Stimulated activated CD4-positive, alpha-beta T cell treated with anti-CD3 and anti-CD28 coated beads, Interleukin-2, amount 100 ng/mL, for 4 hours (primary cell): ENCODE measurements at regions not wholly inside any gene's neighbourhood (a gene's known extent, or its start where the extent isn't known, plus 50 kb on each side); places are given as distances from the start of the nearest gene placed in this dataset.
"Not testable (repeated sequence)": the region's sequence is repeated elsewhere in the genome, so short reads cannot be mapped to it uniquely, and the experiment has no call there.

ENCODE experiments used
- DNase-seq: peaks from one replicate; pipeline ENCODE4 v3.0.0-alpha.2; 2020; ENCODE audit warnings: low read depth

- DNase-seq = no peak
Observed at GRCh38 chr14:97074456-97074855, 277.3 kb downstream of the VRK1 start.

- DNase-seq = no peak
Observed at GRCh38 chr14:97074856-97075255, 277.7 kb downstream of the VRK1 start.

- no peak for DNase-seq
Observed at GRCh38 chr14:97077253-97077653, 280.1 kb downstream of the VRK1 start.

GRCh38 chr14:97077687-97078086, 280.5 kb downstream of the VRK1 start:
- DNase-seq = no peak

- DNase-seq = no peak
Observed at GRCh38 chr14:97080991-97081390, 283.8 kb downstream of the VRK1 start.

- DNase-seq = no peak
Observed at GRCh38 chr14:97095269-97095668, 298.1 kb downstream of the VRK1 start.

GRCh38 chr14:97097296-97097695, 300.1 kb downstream of the VRK1 start:
- DNase-seq = no peak

- DNase-seq = no peak
Observed at GRCh38 chr14:97100306-97100705, 303.1 kb downstream of the VRK1 start.

- DNase-seq = no peak
Observed at GRCh38 chr14:97101561-97101960, 304.4 kb downstream of the VRK1 start.

GRCh38 chr14:97104029-97104428, 306.8 kb downstream of the VRK1 start:
- DNase-seq = no peak

GRCh38 chr14:97106166-97106565, 309.0 kb downstream of the VRK1 start:
- DNase-seq = no peak

- no peak for DNase-seq
Observed at GRCh38 chr14:97106609-97107008, 309.4 kb downstream of the VRK1 start.

- no peak for DNase-seq
Observed at GRCh38 chr14:97107080-97107479, 309.9 kb downstream of the VRK1 start.

- no peak for DNase-seq
Observed at GRCh38 chr14:97107760-97108159, 310.6 kb downstream of the VRK1 start.

- no peak for DNase-seq
Observed at GRCh38 chr14:97109234-97109633, 312.1 kb downstream of the VRK1 start.

GRCh38 chr14:97113339-97113738, 316.2 kb downstream of the VRK1 start:
- no peak for DNase-seq

- no peak for DNase-seq
Observed at GRCh38 chr14:97116546-97116945, 319.4 kb downstream of the VRK1 start.

- DNase-seq = no peak
Observed at GRCh38 chr14:97117693-97118092, 320.5 kb downstream of the VRK1 start.

- no peak for DNase-seq
Observed at GRCh38 chr14:97120204-97120603, 323.0 kb downstream of the VRK1 start.

GRCh38 chr14:97120611-97121031, 323.4 kb downstream of the VRK1 start:
- peak; percentile 42 for DNase-seq

- DNase-seq = no peak
Observed at GRCh38 chr14:97129639-97130038, 332.5 kb downstream of the VRK1 start.

GRCh38 chr14:97135847-97136246, 338.7 kb downstream of the VRK1 start:
- DNase-seq = not testable (repeated sequence)

- DNase-seq = no peak
Observed at GRCh38 chr14:97137705-97138104, 340.5 kb downstream of the VRK1 start.

GRCh38 chr14:97138801-97139200, 341.6 kb downstream of the VRK1 start:
- no peak for DNase-seq

GRCh38 chr14:97143011-97143410, 345.8 kb downstream of the VRK1 start:
- no peak for DNase-seq
